Dermis microvascular lymphatic vessel endothelial cell (primary cell): ENCODE measurements at regions not wholly inside any gene's neighbourhood (a gene's known extent, or its start where the extent isn't known, plus 50 kb on each side); places are given as distances from the start of the nearest gene placed in this dataset.
A peak's percentile ranks its signal among the peaks of the same experiment; 100 is the strongest.
"Not testable (repeated sequence)": the region's sequence is repeated elsewhere in the genome, so short reads cannot be mapped to it uniquely, and the experiment has no call there.

Experiments
- DNase-seq, 2 donors: peaks; one replicate each; pipeline versions ENCODE4 v3.0.0 to v3.0.0-alpha.2; 2010; ENCODE audit warnings: low read depth in 2 of 2

DNA sequence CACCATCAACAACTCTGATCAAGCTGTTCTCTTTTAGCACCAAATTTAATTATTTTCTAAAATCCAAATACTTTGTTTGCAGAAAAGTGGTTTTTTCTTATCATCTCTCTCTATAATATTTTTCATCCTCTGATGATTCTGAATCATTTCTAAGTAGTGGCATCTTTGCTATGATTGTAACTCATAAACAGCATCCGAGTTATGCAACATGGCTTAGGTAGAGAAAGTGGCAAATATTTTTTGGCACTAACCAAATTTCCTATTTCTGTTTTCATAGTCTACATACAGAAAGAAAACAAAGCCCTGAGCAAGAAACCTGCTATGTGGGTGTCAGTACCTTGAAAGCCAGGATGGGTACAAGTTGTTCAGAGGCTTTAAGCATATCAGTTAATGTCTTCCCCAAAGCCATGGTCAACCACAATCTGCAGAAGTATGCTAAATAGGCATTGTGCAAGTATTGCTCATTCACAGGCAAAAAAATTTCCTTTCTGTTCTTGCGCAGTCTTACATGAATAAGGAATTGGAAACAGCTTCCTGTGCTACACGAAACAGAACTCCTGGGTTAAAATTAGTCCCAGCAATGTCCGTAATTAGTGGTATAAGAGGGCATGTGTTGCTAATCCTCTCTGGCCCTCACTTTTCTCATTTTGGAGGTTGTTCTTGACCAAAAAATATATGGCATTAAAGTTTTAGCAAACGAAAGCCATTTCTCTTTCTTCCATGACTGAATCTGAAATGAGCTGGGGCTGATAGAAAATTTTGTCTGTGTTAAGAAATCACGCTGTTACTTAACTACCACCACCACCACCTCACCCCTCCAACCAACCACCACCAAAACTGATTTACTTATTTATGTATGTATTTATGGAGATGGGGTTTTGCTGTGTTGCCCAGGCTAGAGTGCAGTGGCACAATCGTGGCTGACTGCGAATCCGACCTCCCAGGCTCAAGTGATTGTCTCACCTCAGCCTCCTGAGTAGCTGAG is 325.6 kb upstream of the MAGI2 start:
- no peak for DNase-seq

DNA sequence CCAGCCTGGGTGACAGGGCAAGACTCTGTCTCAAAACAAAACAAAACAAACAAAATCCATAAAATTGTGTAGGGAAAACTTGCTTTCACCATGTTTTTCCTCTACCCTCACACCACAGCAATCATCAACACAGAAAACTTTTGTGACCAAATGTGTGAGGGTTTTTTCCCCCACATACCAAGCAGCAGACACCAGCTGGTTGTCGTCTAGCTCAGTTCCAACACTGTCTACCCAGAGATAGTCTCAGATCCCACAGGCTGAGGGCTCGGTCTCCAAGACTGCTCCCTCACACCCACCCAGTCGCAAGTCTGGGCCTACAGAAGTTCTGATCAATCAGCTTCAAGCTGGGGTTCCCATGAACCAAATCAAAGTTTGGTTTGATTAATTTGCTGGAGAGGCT is 322.4 kb upstream of the MAGI2 start:
- no peak for DNase-seq

GRCh38 chr7:79774150-79774549 is 320.7 kb upstream of the MAGI2 start:
- DNase-seq = no peak

DNA sequence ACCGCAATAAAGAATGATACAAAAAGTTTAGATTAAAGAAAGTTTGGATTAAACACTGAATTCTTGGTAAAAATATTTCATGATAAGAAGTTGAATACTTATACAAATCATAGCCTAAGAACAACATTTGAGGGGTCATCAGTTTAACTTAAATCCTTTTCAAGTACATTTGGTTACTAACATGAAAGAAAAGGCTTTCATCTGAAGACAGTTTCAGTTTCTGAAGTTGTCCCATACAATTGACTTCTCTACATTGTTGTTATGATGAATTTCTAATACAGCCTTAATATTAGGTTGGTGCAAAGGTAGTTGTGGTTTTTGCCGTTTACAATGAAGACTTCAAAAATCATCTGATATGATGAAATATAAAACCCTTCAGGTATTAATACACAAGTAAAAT is 317.5 kb upstream of the MAGI2 start:
- DNase-seq = no peak

- DNase-seq = no peak
Measured at GRCh38 chr7:79770063-79770462, 316.6 kb upstream of the MAGI2 start.

- not testable (repeated sequence) for DNase-seq
Measured at GRCh38 chr7:79767876-79768560, 314.6 kb upstream of the MAGI2 start.

DNA sequence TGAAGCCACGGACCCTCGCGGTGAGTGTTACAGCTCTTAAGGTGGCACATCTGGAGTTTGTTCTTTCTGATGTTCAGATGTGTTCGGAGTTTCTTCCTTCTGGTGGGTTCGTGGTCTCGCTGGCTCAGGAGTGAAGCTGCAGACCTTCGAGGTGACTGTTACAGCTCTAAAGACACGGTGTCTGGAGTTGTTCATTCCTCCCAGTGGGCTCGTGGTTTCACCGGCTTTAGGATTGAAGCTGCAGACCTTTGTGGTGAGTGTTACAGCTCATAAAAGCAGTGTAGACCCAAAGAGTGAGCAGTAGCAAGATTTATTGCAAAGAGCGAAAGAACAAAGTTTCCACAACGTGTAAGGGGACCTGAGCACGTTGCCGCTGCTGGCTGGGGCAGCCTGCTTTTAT is 313.7 kb upstream of the MAGI2 start:
- not testable (repeated sequence) for DNase-seq

GRCh38 chr7:79761876-79762429 is 308.5 kb upstream of the MAGI2 start:
- DNase-seq = no peak

DNA sequence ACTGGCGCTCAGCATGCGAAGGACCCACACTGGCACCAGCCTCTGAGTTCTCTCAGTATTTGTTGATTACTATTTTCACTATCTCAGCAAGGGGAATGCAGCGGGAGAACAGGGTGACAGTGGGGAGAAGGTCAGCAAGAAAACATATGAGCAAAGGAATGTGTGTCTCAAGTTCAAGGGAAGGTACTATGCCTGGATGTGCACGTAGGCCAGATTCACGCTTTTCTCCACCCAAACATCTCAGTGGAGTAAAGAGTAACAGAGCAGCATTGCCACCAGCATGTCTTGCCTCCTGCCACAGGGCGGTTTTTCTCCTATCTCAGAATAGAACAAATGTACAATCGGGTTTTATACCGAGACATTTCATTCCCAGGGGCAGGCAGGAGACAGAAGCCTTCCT is 297.5 kb upstream of the MAGI2 start:
- DNase-seq = not testable (repeated sequence)

GRCh38 chr7:79749856-79750255 is 296.4 kb upstream of the MAGI2 start:
- no peak for DNase-seq

DNA sequence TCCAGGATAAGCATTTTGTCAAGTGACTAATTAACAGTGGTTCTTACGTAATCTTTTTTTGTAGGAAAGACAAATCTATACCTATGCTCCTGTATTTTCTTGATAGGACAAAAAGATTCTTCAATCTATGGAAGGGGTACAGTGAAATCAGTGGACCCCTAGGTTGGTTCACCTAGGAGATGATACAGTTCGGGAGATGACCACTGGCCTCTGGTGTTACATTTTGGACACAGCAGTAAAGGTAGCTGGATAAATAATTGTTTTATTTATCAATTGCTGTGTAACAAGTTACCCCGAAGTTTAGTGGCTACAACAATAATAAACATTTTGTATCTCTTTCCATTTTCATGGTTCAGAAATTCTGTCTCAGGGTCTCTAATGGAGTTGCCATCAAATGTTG is 288.2 kb upstream of the MAGI2 start:
- peak in 1 of 2 donors; percentile 12 for DNase-seq

GRCh38 chr7:79740076-79740475 is 286.6 kb upstream of the MAGI2 start:
- DNase-seq = no peak

DNA sequence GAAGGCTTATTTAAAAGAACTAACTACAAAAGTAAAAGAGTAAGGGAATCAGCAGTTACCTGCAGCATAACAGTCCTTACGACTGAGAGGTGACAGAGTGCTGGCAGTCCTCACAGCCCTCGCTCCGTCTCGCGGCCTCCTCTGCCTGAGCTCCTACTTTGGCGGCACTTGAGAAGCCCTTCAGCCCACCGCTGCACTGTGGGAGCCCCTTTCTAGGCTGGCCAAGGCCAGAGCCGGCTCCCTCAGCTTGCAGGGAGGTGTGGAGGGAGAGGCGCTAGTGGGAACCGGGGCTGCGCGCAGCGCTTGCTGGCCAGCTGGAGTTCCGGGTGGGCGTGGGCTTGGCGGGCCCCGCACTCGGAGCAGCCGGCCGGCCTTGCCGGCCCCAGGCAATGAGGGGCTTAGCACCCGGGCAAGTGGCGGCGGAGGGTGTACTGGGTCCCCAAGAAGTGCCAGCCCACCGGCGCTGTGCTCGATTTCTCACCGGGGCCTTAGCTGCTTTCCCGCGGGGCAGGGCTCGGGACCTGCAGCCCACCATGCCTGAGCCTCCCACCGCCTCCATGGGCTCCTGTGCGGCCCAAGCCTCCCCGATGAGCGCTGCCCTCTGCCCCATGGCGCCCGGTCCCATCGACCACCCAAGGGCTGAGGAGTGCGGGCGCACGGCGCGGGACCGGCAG is 285.7 kb upstream of the MAGI2 start:
- DNase-seq = not testable (repeated sequence)

DNA sequence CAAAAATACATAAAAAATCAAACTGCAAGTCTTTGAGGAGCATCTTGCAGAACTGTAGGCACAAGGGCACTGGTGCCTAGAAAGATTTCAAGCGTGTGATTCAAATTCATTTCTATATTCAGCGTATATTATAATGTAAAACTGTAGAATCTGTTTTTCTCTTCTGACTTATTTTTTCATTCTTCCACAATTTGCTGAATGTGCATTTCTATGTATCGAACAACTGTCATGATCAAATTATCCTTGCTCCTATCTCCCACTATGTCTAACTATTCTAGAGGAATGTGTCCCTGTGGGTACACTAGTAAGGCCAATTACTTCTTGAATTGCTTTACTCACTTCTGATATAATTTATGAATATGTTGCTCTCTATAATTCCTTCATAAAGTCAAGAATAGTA is 283.0 kb upstream of the MAGI2 start:
- no peak for DNase-seq

- no peak for DNase-seq
Measured at GRCh38 chr7:79735012-79735411, 281.5 kb upstream of the MAGI2 start.

- DNase-seq = no peak
Measured at GRCh38 chr7:79734181-79734580, 280.7 kb upstream of the MAGI2 start.

GRCh38 chr7:79732535-79732934 is 279.1 kb upstream of the MAGI2 start:
- DNase-seq = no peak

- no peak for DNase-seq
Measured at GRCh38 chr7:79730971-79731370, 277.5 kb upstream of the MAGI2 start.

GRCh38 chr7:79723833-79724618 is 270.6 kb upstream of the MAGI2 start:
- DNase-seq = no peak

- DNase-seq = no peak
Measured at GRCh38 chr7:79722217-79722616, 268.8 kb upstream of the MAGI2 start.

DNA sequence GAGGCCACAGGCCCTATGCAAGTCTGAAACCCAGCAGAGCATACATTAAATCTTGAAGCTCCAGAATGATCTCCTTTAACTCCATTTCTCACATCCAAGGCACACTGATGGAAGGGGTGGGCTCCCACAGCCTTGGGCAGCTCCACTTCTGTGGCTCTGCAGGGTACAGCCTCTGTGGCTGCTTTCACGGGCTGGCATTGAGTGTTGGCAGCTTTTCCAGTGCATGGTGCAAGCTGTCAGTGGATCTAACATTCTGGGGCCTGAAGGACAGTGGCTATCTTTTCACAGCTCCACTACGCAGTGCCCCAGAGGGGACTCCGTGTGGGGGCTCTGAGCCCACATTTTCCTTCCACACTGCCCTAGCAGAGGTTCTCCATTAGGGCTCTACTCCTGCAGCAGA is 265.7 kb upstream of the MAGI2 start:
- no peak for DNase-seq
